GM19035 (cell line): ENCODE measurements at regions not wholly inside any gene's neighbourhood (a gene's known extent, or its start where the extent isn't known, plus 50 kb on each side); places are given as distances from the start of the nearest gene placed in this dataset.
"Not testable (repeated sequence)": the region's sequence is repeated elsewhere in the genome, so short reads cannot be mapped to it uniquely, and the experiment has no call there.

ENCODE experiments used
- ATAC-seq: cut with Tn5 transposase; IDR thresholded peaks from one replicate; pipeline ENCODE4 v1.9.1; 2021; ENCODE audit not compliant: unreplicated experiment

DNA sequence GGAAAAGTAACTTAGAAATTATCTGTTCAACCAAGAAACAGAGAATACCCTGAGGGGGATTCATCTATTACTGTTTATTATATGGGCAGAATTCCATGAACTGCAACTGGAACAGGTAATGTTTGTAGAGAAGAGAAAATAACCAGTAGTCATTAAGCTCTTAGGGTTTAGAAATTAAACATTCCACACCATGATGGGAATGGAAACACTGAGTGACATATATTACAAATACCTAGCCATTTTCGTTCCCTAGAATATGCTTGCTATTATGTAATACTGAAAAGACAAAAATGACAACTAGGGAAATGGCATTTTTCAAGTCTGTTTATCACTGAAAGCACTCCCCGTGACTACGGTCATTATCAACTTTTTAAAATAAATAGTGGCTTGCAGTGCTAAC lies 1007.4 kb downstream of the GATA3 start:
- no peak for ATAC-seq

DNA sequence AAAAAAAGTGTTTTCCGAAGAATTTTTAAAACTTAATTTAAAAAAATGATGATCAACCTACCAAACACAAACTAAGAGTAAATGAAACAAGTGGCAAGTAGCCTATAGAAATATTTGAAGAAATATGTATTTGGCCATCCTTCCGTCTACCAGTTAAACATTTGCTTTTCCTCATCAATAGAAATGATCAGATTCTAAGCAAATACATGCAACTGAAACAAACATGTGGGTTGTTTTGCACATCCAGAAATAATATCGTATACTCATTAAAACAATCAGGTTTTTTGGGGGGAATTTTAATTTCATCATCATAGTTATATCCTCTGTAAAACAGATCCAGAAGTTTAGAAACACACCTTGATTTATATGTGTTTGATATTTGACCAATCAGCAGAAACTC lies 1011.7 kb downstream of the GATA3 start:
- ATAC-seq = no peak

DNA sequence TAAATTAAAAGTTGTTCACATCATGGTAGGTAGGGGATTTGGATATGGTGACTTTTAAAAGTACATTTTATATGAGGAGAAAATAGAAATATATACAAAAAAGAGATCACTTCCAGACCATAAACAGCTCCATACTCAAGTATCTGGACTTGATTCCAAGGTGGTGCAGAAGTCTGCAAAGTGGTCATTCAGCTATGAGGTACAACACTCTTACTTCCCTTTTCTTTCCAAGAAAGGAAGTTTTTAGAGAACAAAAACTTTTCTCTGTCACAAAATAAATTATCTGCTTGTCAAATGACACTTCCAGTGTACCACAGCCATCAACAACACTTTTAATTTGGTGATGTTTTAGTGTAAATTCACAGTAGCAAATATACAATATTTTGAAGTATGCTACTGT lies 1013.5 kb downstream of the GATA3 start:
- no peak for ATAC-seq

DNA sequence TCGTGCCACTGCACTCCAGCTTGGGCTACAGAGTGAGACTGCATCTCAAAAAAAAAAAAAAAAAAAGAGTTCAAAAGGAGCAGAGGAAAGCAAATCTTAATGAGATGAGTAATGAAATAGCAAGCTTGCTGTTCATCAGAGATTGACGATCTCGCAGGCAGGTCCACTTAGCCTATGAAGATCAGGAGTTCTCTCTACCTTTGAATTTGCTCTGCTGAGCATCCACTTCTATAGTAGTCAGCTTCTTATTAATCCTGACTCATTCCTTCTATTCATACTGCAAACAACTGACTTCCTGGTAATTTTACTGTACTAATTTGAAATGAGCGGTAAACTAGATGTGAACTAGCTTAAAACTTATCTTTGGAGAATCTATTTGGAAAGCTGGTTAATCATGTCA lies 1014.6 kb downstream of the GATA3 start:
- ATAC-seq = no peak

DNA sequence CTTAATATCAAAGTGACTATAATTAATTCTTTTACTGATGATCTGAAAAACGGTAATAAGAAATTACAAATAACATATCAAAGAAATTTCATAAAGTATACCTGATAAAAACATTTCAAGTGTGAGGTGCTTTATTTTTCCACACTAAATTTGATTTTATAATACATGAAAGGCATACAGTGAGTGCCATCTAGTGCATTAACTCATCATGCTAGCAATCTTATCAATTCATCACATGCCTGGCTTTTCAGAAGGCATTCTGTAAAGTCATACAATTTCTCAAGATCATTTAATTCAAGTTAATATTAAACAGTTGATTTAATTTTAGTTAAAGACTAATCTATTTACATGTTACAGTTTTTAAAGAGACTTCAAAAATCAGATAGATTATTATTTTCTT lies 1020.9 kb downstream of the GATA3 start:
- ATAC-seq = no peak

DNA sequence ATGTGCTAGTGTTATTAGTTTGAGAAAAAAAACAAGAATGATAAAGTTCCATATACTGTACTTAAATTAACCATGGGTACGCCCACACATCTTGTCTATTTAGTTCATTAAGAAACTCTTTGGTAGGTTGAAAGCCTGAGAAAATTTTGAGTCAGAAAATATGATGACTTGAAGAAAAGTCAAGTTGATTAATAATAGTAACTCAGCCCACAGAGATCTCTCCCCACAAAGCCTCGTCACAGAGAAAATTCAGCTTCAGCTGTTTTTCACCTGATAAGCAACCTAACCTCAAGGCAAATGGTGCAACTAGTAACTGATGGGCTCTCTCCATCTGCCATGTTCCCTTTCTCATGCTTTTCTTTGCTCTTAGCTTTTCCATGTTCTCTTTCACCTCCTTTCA lies 1021.6 kb downstream of the GATA3 start:
- ATAC-seq = no peak

DNA sequence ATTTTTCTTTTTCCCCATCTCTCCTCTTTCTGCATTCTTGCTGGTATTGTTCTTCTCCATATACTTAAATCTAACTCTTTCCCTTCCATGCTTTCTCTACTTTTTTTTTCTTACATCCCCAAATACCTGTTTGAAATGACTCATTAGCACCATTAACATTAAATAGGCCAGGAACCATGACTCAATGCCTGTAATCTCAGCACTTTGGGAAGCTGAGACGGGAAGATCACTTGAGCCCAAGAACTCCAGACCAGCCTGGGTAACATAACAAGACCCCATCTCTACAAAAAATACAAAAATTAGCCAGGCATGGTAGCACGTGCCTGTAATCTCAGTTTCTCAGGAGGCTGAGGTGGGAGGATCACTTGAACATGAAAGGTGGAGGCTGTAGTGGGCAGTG lies 1026.8 kb downstream of the GATA3 start:
- no peak for ATAC-seq

DNA sequence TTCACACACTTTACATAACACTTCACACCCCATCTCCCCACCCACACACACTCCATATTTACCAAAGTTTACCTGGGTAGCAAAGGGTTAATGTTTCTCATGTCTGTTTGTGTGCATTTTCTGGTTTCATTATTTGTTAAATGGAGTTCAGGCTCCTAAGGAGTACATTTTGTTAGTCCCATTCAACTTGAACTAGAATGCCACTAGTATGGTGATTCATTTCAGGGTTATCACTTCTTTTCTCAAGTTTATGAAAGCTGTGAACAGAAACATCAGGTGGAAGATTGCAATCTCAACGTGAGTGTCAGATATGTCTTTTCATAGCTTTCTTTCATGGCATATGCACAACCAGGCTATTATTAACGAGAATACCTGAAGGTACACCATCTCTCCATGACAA lies 1027.5 kb downstream of the GATA3 start:
- no peak for ATAC-seq

DNA sequence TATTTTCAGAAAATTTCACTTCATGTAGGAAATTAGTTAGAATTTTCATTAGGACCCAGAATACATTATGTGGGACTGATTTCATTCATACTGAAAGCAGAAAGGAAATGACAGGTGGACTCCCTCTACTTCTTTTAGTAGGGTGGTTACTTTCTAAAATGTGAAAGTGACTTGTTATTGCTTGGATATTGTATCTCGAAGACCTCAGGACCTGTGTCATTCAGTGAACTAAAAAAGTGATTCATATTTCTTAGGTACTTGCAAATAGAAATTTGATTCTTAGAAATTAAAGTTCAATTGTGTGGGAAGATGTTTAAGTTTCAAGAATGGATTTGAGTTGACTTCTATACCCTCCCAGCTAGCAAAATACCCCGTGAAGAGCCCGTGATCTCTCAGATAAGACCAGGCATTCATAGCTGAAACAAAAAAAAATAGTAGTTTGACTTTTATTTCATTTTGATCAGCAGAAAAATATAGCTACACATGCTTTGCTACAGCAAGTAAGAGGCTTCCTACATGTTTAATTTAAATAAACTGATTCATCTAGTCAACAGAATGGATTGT lies 1037.1 kb downstream of the GATA3 start:
- ATAC-seq = no peak

DNA sequence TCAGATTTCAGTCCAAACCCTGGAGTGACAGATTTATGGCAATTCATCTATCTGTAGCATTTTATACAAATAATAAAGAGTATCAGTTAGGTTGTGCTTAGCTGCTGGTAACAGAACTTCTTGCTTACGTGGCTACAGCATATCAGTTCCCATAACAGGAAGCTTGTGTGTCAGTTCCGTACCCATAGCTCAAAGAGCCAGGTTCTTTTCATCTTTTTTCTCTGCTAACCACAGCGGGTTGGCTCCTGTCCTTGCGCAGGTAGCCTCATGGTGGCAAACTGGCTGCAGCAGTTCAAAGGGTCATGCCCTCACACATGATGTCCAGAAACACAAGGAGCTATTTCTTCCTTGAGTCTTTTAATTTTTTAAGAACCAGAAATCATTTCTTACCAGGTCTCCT lies 1041.8 kb downstream of the GATA3 start:
- no peak for ATAC-seq

DNA sequence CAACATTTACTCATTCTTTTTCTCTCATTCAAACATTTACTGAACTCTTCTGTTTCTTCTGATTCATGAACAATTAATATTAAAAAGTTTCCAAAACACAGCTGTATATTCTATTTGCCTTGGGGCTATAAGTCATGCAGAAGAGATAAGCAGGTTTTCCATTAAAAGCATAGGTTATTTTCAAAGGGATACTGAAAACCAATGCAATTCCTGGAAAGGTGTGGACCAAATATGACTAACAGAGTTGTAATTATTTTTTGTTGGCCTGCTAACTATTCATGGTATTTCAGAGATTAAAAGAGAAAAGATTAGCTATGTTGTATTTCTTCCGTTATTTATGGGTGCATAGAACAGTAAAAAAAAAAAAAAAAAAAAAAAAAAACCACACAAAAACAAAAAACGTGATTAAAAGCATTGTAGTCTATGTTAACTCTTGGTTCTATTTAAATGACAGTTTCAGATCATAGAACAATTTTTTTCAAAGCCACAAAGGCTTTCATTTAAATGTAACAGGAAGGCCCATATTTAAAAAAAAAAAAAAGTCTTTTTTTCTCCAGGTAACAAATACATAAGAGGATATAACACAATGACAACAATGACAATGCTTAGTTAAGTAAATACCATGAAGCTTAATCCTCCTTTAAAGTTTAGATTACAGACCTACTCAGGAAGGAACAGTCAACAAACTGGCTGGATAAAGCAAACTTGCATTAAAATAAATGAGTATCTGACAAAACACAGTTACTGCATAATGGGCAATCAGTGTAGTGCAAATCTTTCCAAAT lies 1042.9 kb downstream of the GATA3 start:
- ATAC-seq = no peak

DNA sequence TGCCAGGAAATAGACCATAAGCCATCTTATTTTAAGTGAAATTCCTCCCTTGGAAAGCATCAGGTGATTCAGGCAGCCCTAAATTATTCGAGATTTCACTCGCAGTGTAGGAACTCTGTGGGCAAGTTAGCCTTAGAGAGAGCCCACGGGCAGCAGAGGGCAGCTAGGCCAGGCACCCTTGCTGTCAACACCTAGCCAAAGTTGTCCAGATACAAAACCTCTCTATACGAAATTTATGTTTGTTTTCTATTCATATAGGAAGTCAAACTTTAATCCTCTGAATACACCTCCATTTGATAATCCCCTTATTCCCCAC lies 1043.5 kb downstream of the GATA3 start:
- no peak for ATAC-seq

DNA sequence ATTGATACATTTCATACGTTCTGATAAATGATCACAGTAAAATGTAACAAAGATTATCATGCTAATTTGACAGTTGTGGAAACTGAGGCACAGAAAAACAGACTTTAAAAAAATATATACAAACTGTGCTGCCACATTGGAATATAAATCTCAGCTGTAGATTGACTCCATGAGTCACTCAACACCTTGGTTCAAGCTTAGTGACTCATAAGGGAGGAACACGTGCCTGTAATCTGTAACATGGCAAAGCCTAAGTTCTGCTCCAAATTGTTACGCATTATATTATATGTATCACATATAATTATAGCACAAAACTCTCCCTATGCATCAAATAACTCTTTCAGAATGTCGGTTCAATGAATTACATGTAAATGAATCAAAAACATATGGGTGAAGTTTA lies 1047.5 kb downstream of the GATA3 start:
- ATAC-seq = no peak

DNA sequence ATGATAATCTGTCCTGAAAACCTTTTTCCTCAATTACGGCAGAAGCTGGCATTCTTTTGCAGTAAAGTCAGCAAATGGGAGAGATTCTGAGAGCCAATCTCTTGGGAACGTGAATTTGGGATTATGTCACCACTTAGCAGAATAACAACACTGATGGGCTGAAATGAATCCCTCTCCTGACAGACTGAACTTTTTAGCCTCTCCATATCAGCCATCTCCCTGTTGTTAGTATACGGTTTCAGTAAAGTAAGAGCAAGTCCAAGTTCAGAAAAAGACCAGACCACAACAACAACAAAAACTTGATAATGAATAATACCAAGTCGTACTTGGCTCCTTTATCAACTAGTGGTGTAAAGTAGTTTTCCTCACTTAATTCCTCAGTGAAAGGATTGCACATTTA lies 1048.8 kb downstream of the GATA3 start:
- no peak for ATAC-seq

DNA sequence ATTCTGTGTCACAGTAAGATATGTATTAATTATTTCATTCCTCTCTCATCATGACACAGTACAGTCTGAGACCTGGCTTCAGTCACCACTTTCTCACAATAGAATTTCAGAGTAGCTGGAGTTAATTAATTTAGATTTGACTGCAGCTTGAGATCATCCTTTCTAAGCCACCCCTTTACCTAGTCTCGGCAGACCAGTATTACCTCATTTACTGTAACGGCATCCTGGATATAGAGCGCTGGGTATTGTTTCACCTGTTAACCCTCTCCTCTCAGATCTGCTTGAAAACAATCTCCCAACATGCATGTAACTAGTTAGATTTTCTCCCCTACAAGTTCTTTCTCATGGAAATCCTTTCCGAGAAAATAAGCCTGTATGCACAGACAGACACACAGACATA lies 1057.5 kb downstream of the GATA3 start:
- ATAC-seq = no peak

DNA sequence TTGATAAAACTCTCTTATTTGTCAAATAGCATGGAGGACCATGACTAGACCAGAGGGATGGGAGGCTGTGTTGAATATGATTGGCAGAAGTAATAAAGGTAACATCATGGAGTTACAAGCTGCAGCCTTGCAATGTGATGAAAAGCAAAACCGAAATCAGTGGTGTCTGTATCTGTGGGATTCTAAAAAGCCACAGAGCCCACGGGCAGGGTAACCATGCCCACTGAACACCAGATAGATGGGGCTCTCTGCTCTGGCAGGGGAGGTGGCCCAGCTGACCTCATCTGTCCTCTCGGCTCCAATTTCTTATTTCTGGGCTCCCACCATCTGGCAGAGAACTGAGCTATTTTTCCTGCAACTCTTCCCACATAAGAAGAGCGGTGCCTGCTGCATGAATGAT lies 1072.2 kb downstream of the GATA3 start:
- no peak for ATAC-seq

DNA sequence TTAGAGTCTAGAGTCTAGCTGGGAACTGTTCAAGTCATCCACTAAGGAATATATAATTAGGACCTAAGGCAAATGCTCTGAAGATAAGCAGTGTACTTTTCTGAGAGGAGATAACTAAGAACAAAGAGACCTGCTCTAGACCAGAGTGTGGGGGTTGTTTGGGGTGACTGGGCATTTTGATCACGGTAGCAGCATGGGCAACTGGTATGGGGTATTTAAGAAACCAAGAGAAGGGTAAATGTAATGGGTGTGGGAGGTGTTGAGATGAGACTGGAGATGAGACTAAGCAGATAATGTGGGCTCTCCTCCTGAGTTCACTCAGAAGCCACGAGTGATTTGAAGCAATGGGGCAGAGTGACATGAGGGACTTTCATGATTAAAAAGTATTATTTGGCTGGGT lies 1082.9 kb downstream of the GATA3 start:
- no peak for ATAC-seq

DNA sequence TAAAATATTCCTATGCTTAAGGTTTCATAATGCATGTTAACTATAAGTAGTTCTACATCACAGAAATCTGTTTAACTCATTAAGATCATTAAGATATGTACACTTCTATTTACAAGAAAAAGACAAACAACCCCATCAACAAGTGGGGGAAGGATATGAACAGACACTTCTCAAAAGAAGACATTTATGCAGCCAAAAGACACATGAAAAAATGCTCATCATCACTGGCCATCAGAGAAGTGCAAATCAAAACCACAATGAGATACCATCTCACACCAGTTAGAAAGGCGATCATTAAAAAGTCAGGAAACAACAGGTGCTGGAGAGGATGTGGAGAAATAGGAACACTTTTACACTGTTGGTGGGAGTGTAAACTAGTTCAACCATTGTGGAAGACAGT lies 1084.3 kb downstream of the GATA3 start:
- ATAC-seq = not testable (repeated sequence)

DNA sequence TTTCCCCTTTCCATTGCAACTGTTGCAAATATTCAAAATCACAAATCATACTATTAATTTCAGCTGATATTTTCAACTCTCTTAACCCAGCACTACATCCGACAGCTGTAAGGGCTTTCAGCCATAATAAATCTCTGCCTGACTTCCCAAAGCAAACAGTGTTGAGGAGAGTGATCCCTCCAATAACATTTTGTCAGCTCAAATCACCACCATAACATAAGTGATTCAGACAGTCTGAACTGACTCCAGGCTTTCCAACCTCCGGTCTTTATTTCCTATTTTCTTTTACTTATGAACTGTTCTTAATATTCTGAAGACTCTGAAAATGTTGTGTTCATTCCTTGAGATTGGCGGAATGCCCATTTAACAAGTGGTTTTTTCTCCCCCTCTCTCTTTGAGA lies 1085.9 kb downstream of the GATA3 start:
- ATAC-seq = no peak

DNA sequence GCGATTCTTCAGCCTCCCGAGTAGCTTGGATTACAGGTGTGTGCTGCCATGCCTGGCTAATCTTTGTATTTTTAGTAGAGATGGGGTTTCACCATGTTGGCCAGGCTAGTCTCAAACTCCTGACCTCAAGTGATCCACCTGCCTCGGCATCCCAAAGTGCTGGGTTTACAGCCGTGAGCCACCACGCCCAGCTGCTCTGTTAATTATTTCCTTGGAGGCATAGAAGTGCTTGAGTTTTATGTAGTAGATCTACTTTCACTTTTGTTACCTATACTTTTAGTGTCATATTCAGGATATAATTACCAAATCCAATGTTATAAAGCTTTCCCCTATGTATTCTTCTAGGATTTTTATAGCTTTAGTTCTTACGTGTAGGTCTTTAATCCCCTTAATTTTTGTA lies 1093.0 kb downstream of the GATA3 start:
- ATAC-seq = no peak

DNA sequence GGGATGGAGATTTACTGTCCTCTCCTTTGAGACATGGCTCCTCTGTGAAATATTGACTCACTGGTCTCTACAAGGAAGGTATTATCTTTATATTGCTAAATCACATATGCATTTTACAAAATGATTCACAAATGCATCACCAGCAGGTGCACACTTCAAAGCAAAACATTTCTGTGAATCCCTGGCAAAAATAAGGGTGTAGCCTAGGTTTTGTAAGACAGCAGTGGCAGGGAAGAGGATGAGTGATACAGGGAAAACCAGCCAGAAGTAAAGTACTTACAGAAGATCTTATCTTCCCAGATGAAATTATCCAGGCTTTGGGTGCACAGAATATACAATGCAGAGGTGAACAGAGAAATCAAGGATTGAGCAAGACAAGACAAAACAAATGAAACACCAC lies 1094.6 kb downstream of the GATA3 start:
- ATAC-seq = no peak

DNA sequence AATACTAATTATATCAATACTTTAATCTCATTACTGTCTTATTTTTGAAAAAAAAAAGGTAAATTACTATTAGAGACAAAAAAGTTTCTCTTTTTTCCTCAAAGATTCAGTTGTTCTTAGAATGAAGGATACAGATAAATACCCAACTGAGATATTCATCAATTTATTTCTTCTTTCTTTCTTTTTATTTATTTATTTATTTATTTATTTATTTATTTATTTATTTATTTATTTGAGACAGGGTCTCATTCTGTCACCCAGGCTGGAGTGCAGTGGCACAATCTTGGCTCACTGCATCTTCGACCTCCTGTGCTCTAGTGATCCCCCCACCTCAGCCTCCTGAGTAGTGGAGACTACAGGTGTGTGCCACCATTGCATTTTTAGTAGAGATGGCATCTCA lies 1098.6 kb downstream of the GATA3 start:
- ATAC-seq = not testable (repeated sequence)

DNA sequence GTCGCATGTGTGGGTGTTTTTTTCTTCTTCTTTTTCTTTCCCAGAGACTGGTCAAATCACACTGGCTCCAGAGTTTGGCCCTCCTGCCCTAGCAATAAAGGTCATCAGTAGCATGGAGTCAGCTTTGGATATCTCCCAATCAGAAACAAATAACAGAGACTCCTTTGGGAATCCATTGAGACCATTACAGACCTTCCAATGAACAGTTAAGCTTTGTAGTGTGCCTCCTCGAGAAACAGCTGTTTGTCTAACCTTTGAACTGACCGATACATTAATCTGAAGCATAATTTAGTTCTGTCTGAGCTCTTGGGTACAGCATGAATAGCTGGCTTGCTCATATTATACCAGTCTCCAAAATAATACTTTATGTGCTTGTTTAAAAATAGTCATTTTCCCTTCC lies 1103.2 kb downstream of the GATA3 start:
- no peak for ATAC-seq
